Spleen (tissue), 11 donors: ENCODE measurements at regions not wholly inside any gene's neighbourhood (a gene's known extent, or its start where the extent isn't known, plus 50 kb on each side); places are given as distances from the start of the nearest gene placed in this dataset.
"Not testable (repeated sequence)": the region's sequence is repeated elsewhere in the genome, so short reads cannot be mapped to it uniquely, and the experiment has no call there.

ENCODE experiments used
- DNase-seq: peaks from one replicate; pipeline ENCODE4 v3.0.0-alpha.2; 2020
- H3K27ac ChIP-seq, 8 donors: fragments of 200-600 bp; sonication (generic) in 7 of 8; 1 replicate in 4 of 8; 2 replicates in 4 of 8; pipeline versions ENCODE4 v1.5.0 to v1.8.0; 2016 to 2021; ENCODE audit warnings: inconsistent platforms in 4 of 8, mild to moderate bottlenecking in 4 of 8, moderate library complexity in 1 of 8
- H3K27me3 ChIP-seq, 7 donors: fragments of 200-600 bp; sonication (generic) in 6 of 7; replicated peaks in 1 of 7; 1 replicate in 4 of 7; 2 replicates in 3 of 7; pipeline versions ENCODE4 v1.5.0 to v1.8.0; 2016 to 2021; ENCODE audit warnings: inconsistent platforms in 3 of 7, mild to moderate bottlenecking in 1 of 7
- H3K36me3 ChIP-seq, 6 donors: fragments of 200-600 bp; sonication (generic) in 5 of 6; 1 replicate in 4 of 6; 2 replicates in 2 of 6; pipeline versions ENCODE4 v1.5.0 to v1.8.0; 2016 to 2021; ENCODE audit warnings: inconsistent platforms in 2 of 6
- H3K4me1 ChIP-seq, 6 donors: fragments of 200-600 bp; sonication (generic) in 5 of 6; 1 replicate in 3 of 6; 2 replicates in 3 of 6; pipeline versions ENCODE4 v1.5.0 to v1.8.0; 2016 to 2021; ENCODE audit warnings: inconsistent platforms in 3 of 6
- H3K4me3 ChIP-seq, 8 donors: fragments of 200-600 bp; sonication (generic) in 7 of 8; 1 replicate in 4 of 8; 2 replicates in 4 of 8; pipeline versions ENCODE4 v1.5.0 to v1.8.0; 2016 to 2021; ENCODE audit warnings: inconsistent platforms in 4 of 8, mild to moderate bottlenecking in 4 of 8, moderate library complexity in 2 of 8
- H3K9me3 ChIP-seq, 8 donors: fragments of 200-600 bp; sonication (generic) in 7 of 8; 1 replicate in 4 of 8; 2 replicates in 4 of 8; pipeline versions ENCODE4 v1.5.0 to v1.8.0; 2016 to 2021; ENCODE audit warnings: inconsistent platforms in 4 of 8
- CTCF ChIP-seq, 11 experiments: fragments of 200-600 bp in 7 of 11; fragments of 450-650 bp in 4 of 11; sonication (generic) in 4 of 11; IDR thresholded peaks in 8 of 11; conservative IDR thresholded peaks in 3 of 11; 1 replicate in 7 of 11; 2 replicates in 4 of 11; pipeline versions ENCODE4 v1.4.0 to v1.8.0; 2016 to 2021; ENCODE audit warnings: antibody characterized with exemption in 11 of 11, inconsistent platforms in 4 of 11, mild to moderate bottlenecking in 1 of 11
- POLR2A ChIP-seq, 3 donors: fragments of 450-650 bp; IDR thresholded peaks; one replicate each; pipeline ENCODE4 v1.5.1; 2017; ENCODE audit warnings: antibody characterized with exemption in 3 of 3, mild to moderate bottlenecking in 1 of 3
- POLR2AphosphoS5 ChIP-seq, 3 donors: sonication (generic); formaldehyde crosslinking; IDR thresholded peaks; one replicate each; pipeline ENCODE4 v1.5.1; 2017; ENCODE audit warnings: antibody characterized with exemption in 3 of 3
- WGBS, 5 donors: extraction: QIAGEN DNeasy Blood & Tissue Kit in 3 of 5; methylation state at CpG; one replicate each; pipeline versions ENCODE4 v1.1.5 to v1.1.7; 2013 to 2018; 5-methylcytosine and 5-hydroxymethylcytosine counted together
- intact Hi-C: fragments of 100-400 bp; cut with DNase I; formaldehyde crosslinking; loops from one replicate; pipeline ENCODE4 v1.15.0; 2023; ENCODE audit warnings: low total_unique reads
- donor health status: healthy with polysubstance abuse.
- donor health status: DM: no; HTN: no; CAD: no; lungs with moderate emphysema.
- donor health status: DM: no; HTN: no; CAD: no.
- donor health status: Bipolar disorder and iron deficiency.
- donor health status: healthy.
- donor health status: DM: no; HTN: no; CAD: no.
- donor health status: DM: yes; HTN: yes; CAD: no.

- 84 to 91% (median 86%) methylated on average over 1 of the region's 1 CpG for WGBS, 5 donors
- H3K4me3 ChIP-seq: no peak overlapping the region
Observed at GRCh38 chr6:84599991-84600390, 164.4 kb downstream of the TBX18 start.

GRCh38 chr6:84597238-84597875 is 167.0 kb downstream of the TBX18 start:
- intact Hi-C loops: no loop called here
- H3K27me3 ChIP-seq: no peaks in the 10 kb centered on the region
- no peaks in the 10 kb centered on the region for H3K4me1 ChIP-seq
- peaks cover 0 to 3% (median 0%) of the 10 kb centered on the region in 8 donors for H3K9me3 ChIP-seq
- no peak overlapping the region for H3K4me3 ChIP-seq
- TF ChIP-seq POLR2AphosphoS5 (IDR thresholded peaks at IDR 0.05) (no peak), POLR2A (IDR thresholded peaks at IDR 0.05) (no peak), CTCF (IDR thresholded peaks at IDR 0.05 in 8 of 11, conservative IDR thresholded peaks at IDR 0.05 in 3 of 11) (no peak)
- H3K27ac ChIP-seq: no peak overlapping the region
- WGBS, 5 donors: 52 to 64% (median 58%) methylated on average over 4 of the region's 4 CpGs
- no peaks in the 10 kb centered on the region for H3K36me3 ChIP-seq
- DNase-seq: no peak

More at GRCh38 chr6:84599991-84600390, 164.4 kb downstream of the TBX18 start:
- TF ChIP-seq POLR2A (IDR thresholded peaks at IDR 0.05) (no peak), POLR2AphosphoS5 (IDR thresholded peaks at IDR 0.05) (no peak), CTCF (IDR thresholded peaks at IDR 0.05 in 8 of 11, conservative IDR thresholded peaks at IDR 0.05 in 3 of 11) (no peak)
- Histone ChIP-seq H3K36me3 (no peaks in the 10 kb centered on the region), H3K27me3 (no peaks in the 10 kb centered on the region), H3K9me3 (peaks cover 0 to 3% (median 0%) of the 10 kb centered on the region in 8 donors), H3K4me1 (no peaks in the 10 kb centered on the region), H3K27ac (no peak overlapping the region)
- intact Hi-C loops: no loop called here
- no peak for DNase-seq

- intact Hi-C loops: no loop called here
- Histone ChIP-seq H3K4me1 (no peaks in the 10 kb centered on the region), H3K9me3 (peaks cover 0 to 9% (median 0%) of the 10 kb centered on the region in 8 donors), H3K36me3 (no peaks in the 10 kb centered on the region), H3K27me3 (no peaks in the 10 kb centered on the region), H3K27ac (no peak overlapping the region), H3K4me3 (no peak overlapping the region)
- 95 to 100% (median 100%) methylated on average over 1 of the region's 1 CpG for WGBS, 5 donors
- DNase-seq: no peak
- TF ChIP-seq POLR2AphosphoS5 (IDR thresholded peaks at IDR 0.05): no peak
- TF ChIP-seq CTCF (IDR thresholded peaks at IDR 0.05 in 8 of 11, conservative IDR thresholded peaks at IDR 0.05 in 3 of 11): no peak
- TF ChIP-seq POLR2A (IDR thresholded peaks at IDR 0.05): no peak
Observed at GRCh38 chr6:84596488-84596887, 167.9 kb downstream of the TBX18 start.

- H3K27me3 ChIP-seq: no peaks in the 10 kb centered on the region
- intact Hi-C loops: no loop called here
- H3K9me3 ChIP-seq: peaks cover 0 to 9% (median 0%) of the 10 kb centered on the region in 8 donors
- TF ChIP-seq POLR2AphosphoS5 (IDR thresholded peaks at IDR 0.05) (no peak), CTCF (IDR thresholded peaks at IDR 0.05 in 8 of 11, conservative IDR thresholded peaks at IDR 0.05 in 3 of 11) (no peak), POLR2A (IDR thresholded peaks at IDR 0.05) (no peak)
- H3K4me1 ChIP-seq: no peaks in the 10 kb centered on the region
- no peaks in the 10 kb centered on the region for H3K36me3 ChIP-seq
- no peak overlapping the region for H3K4me3 ChIP-seq
- 34 to 65% (median 46%) methylated on average over 5 of the region's 5 CpGs for WGBS, 5 donors
- DNase-seq: no peak
- no peak overlapping the region for H3K27ac ChIP-seq
Observed at GRCh38 chr6:84588697-84589080, 175.7 kb downstream of the TBX18 start.

- H3K36me3 ChIP-seq, intact Hi-C loops, DNase-seq, H3K4me1 ChIP-seq, H3K27ac ChIP-seq, H3K4me3 ChIP-seq, H3K9me3 ChIP-seq, H3K27me3 ChIP-seq: not testable (repeated sequence)
- WGBS, 5 donors: 39 to 52% (median 45%) methylated on average over 21 of the region's 21 CpGs
Observed at GRCh38 chr6:84587994-84588696, 176.3 kb downstream of the TBX18 start.

GRCh38 chr6:84587202-84587940 is 177.0 kb downstream of the TBX18 start:
- intact Hi-C loops: not testable (repeated sequence)

More at GRCh38 chr6:84587202-84587940, 177.0 kb downstream of the TBX18 start:
- WGBS, 5 donors: 89 to 94% (median 92%) methylated on average over 22 to 28 of the region's 28 CpGs
- not testable (repeated sequence) for H3K4me1 ChIP-seq, H3K36me3 ChIP-seq, H3K9me3 ChIP-seq, H3K27ac ChIP-seq, H3K27me3 ChIP-seq, H3K4me3 ChIP-seq
- peak; percentile 68 for DNase-seq
